GM23338 (cell line): ENCODE measurements at regions not wholly inside any gene's neighbourhood (a gene's known extent, or its start where the extent isn't known, plus 50 kb on each side); places are given as distances from the start of the nearest gene placed in this dataset.

ENCODE experiments used
- ATAC-seq: fragments of 200-7000 bp; cut with Tn5 transposase; 3 replicates; pipeline ENCODE4 v1.9.1; 2020
- DNase-seq: peaks from one replicate; pipeline ENCODE4 v3.0.0-alpha.2; 2015; ENCODE audit warnings: low spot score
- H2AFZ ChIP-seq: fragments of 200-600 bp; sonication (generic); 2 replicates; pipeline ENCODE4 v1.8.0; 2016; ENCODE audit warnings: antibody characterized with exemption, mild to moderate bottlenecking, moderate library complexity
- H3F3A ChIP-seq: fragments of 200-600 bp; sonication (generic); replicated peaks from 2 replicates; pipeline ENCODE4 v1.8.0; 2017; ENCODE audit warnings: antibody characterized with exemption, mixed run types, low read depth
- H3K27ac ChIP-seq: fragments of 200-600 bp; sonication (generic); 2 replicates; pipeline ENCODE4 v1.6.1; 2016; ENCODE audit warnings: low read depth
- H3K27me3 ChIP-seq: fragments of 200-600 bp; sonication (generic); 2 replicates; pipeline ENCODE4 v1.8.0; 2016; ENCODE audit warnings: mild to moderate bottlenecking, mixed run types, moderate library complexity; ENCODE audit not compliant: insufficient read depth
- H3K36me3 ChIP-seq: fragments of 200-600 bp; sonication (generic); 2 replicates; pipeline ENCODE4 v1.8.0; 2016; ENCODE audit warnings: mild to moderate bottlenecking; ENCODE audit not compliant: insufficient read depth
- H3K4me1 ChIP-seq: fragments of 200-600 bp; sonication (generic); 2 replicates; pipeline ENCODE4 v1.8.0; 2016; ENCODE audit warnings: mild to moderate bottlenecking, moderate library complexity; ENCODE audit not compliant: insufficient read depth
- H3K4me2 ChIP-seq: fragments of 200-600 bp; sonication (generic); 2 replicates; pipeline ENCODE4 v1.7.1; 2017; ENCODE audit warnings: mixed run types
- H3K4me3 ChIP-seq: fragments of 200-600 bp; sonication (generic); 2 replicates; pipeline ENCODE4 v1.6.1; 2016; ENCODE audit warnings: mixed run types
- H3K79me2 ChIP-seq: fragments of 200-600 bp; sonication (generic); replicated peaks from 2 replicates; pipeline ENCODE4 v1.8.0; 2017; ENCODE audit warnings: mild to moderate bottlenecking; ENCODE audit not compliant: insufficient read depth
- H3K9me2 ChIP-seq: fragments of 200-600 bp; sonication (generic); 2 replicates; pipeline ENCODE4 v1.8.0; 2017; ENCODE audit not compliant: insufficient read depth
- H4K20me1 ChIP-seq: fragments of 200-600 bp; sonication (generic); replicated peaks from 2 replicates; pipeline ENCODE4 v1.8.0; 2017; ENCODE audit warnings: mild to moderate bottlenecking; ENCODE audit not compliant: insufficient read depth
- H3K27ac Mint-ChIP-seq: 2 replicates; pipeline ENCODE4 v1.8.0; 2020; ENCODE audit warnings: inconsistent platforms, mild to moderate bottlenecking, moderate library complexity, mixed read lengths
- H3K27me3 Mint-ChIP-seq: 3 replicates; pipeline ENCODE4 v1.8.0; 2022; ENCODE audit warnings: low read depth, mild to moderate bottlenecking, moderate library complexity, mixed read lengths, inconsistent platforms; ENCODE audit not compliant: insufficient read depth, poor library complexity
- H3K36me3 Mint-ChIP-seq: 3 replicates; pipeline ENCODE4 v1.8.0; 2021; ENCODE audit warnings: low read depth, mild to moderate bottlenecking, inconsistent platforms, moderate library complexity, mixed read lengths
- H3K4me1 Mint-ChIP-seq: 3 replicates; pipeline ENCODE4 v1.8.0; 2020; ENCODE audit warnings: mild to moderate bottlenecking, inconsistent platforms, mixed read lengths
- H3K4me3 Mint-ChIP-seq: 3 replicates; pipeline ENCODE4 v1.8.0; 2021; ENCODE audit warnings: moderate library complexity, mild to moderate bottlenecking, inconsistent platforms, mixed read lengths
- H3K9me3 Mint-ChIP-seq: 3 replicates; pipeline ENCODE4 v1.8.0; 2020; ENCODE audit warnings: moderate library complexity, mild to moderate bottlenecking, inconsistent platforms, mixed read lengths
- CREB1 ChIP-seq: fragments of 250-450 bp; sonication (Bioruptor Pico); IDR thresholded peaks from 2 replicates; pipeline ENCODE4 v1.5.0; 2020; ENCODE audit warnings: low read depth, mild to moderate bottlenecking, moderate library complexity
- ETS1 ChIP-seq: IDR thresholded peaks from 2 replicates; pipeline ENCODE4 v1.6.1; 2016; ENCODE audit warnings: antibody characterized with exemption
- EZH2 ChIP-seq: fragments of 200-600 bp; sonication (generic); IDR thresholded peaks from one replicate; pipeline ENCODE4 v1.8.0; 2017; ENCODE audit warnings: antibody characterized with exemption, mild to moderate bottlenecking, low read depth; ENCODE audit not compliant: unreplicated experiment
- EZH2phosphoT487 ChIP-seq: fragments of 200-600 bp; sonication (generic); IDR thresholded peaks from one replicate; pipeline ENCODE4 v1.8.1; 2018; ENCODE audit warnings: antibody characterized with exemption; ENCODE audit not compliant: unreplicated experiment
- JUNB ChIP-seq: IDR thresholded peaks from one replicate; pipeline ENCODE4 v1.6.1; 2016; ENCODE audit warnings: antibody characterized with exemption; ENCODE audit not compliant: unreplicated experiment
- NANOG ChIP-seq: IDR thresholded peaks from 2 replicates; pipeline ENCODE4 v1.6.1; 2016; ENCODE audit warnings: antibody characterized with exemption, borderline replicate concordance
- POLR2AphosphoS5 ChIP-seq: IDR thresholded peaks from 2 replicates; pipeline ENCODE4 v1.6.1; 2016; ENCODE audit warnings: antibody characterized with exemption, low read depth
- STAT1 ChIP-seq: IDR thresholded peaks from one replicate; pipeline ENCODE4 v1.6.1; 2016; ENCODE audit warnings: antibody characterized with exemption; ENCODE audit not compliant: unreplicated experiment
- ZNF114 ChIP-seq: fragments of 250-450 bp; sonication (Bioruptor Pico); IDR thresholded peaks from 2 replicates; pipeline ENCODE4 v1.5.0; 2020; ENCODE audit warnings: mild to moderate bottlenecking, moderate library complexity
- ZNF331 ChIP-seq: fragments of 250-450 bp; sonication (Bioruptor Pico); IDR thresholded peaks from 2 replicates; pipeline ENCODE4 v1.5.0; 2020; ENCODE audit warnings: low read depth, mild to moderate bottlenecking, moderate library complexity
- ZNF462 ChIP-seq: fragments of 250-450 bp; sonication (Bioruptor Pico); IDR thresholded peaks from 2 replicates; pipeline ENCODE4 v1.5.0; 2020; ENCODE audit warnings: mild to moderate bottlenecking, moderate library complexity
- TF ChIP-seq, protein P1 (sequence below), 2 experiments: fragments of 200-600 bp in 1 of 2; sonication (generic) in 1 of 2; conservative IDR thresholded peaks; 2 replicates each; pipeline versions ENCODE4 v1.5.1 to v1.6.1; 2016 to 2017; ENCODE audit warnings: antibody characterized with exemption in 2 of 2, low read depth in 2 of 2, mild to moderate bottlenecking in 2 of 2, moderate library complexity in 1 of 2
- TF ChIP-seq, protein P2 (sequence below): IDR thresholded peaks from one replicate; pipeline ENCODE4 v1.6.1; 2018; ENCODE audit warnings: antibody characterized with exemption; ENCODE audit not compliant: unreplicated experiment

- H3K4me1 Mint-ChIP-seq: peaks cover 8% of the 10 kb centered on the region; the same call in 2 of the 3 replicates
- no peak overlapping the region for H3K27ac Mint-ChIP-seq
- no peaks in the 10 kb centered on the region for H3K27me3 ChIP-seq
Observed at GRCh38 chr20:47931443-47931842, 146.2 kb upstream of the SULF2 start.

More at GRCh38 chr20:47931443-47931842, 146.2 kb upstream of the SULF2 start:
- H3K9me2 ChIP-seq: peaks cover 14% of the 10 kb centered on the region; the same call in 1 of the 2 replicates
- no peak overlapping the region for H2AFZ ChIP-seq
- no peaks in the 10 kb centered on the region for H3K27me3 Mint-ChIP-seq
- peaks cover 3% of the 10 kb centered on the region; the same call in 1 of the 3 replicates for H3K9me3 Mint-ChIP-seq
- H3K4me1 ChIP-seq: peaks cover 5% of the 10 kb centered on the region; the same call in 1 of the 2 replicates
- no peak for DNase-seq
- no peaks in the 10 kb centered on the region for H3K36me3 Mint-ChIP-seq
- no peaks in the 10 kb centered on the region for H3K36me3 ChIP-seq
- no peak overlapping the region for H3K27ac ChIP-seq
- H3K4me3 Mint-ChIP-seq: no peak overlapping the region
- no peaks in the 10 kb centered on the region for H3F3A ChIP-seq
- no peak for ATAC-seq
- TF ChIP-seq POLR2AphosphoS5 (no peak), CREB1 (CRISPR knock-in tag) (no peak), ZNF462 (CRISPR knock-in tag) (no peak), ETS1 (no peak), EZH2phosphoT487 (no peak), STAT1 (no peak), EZH2 (no peak), NANOG (no peak), JUNB (no peak), ZNF114 (CRISPR knock-in tag) (no peak), ZNF331 (CRISPR knock-in tag) (no peak)
- TF ChIP-seq, protein P1, sequence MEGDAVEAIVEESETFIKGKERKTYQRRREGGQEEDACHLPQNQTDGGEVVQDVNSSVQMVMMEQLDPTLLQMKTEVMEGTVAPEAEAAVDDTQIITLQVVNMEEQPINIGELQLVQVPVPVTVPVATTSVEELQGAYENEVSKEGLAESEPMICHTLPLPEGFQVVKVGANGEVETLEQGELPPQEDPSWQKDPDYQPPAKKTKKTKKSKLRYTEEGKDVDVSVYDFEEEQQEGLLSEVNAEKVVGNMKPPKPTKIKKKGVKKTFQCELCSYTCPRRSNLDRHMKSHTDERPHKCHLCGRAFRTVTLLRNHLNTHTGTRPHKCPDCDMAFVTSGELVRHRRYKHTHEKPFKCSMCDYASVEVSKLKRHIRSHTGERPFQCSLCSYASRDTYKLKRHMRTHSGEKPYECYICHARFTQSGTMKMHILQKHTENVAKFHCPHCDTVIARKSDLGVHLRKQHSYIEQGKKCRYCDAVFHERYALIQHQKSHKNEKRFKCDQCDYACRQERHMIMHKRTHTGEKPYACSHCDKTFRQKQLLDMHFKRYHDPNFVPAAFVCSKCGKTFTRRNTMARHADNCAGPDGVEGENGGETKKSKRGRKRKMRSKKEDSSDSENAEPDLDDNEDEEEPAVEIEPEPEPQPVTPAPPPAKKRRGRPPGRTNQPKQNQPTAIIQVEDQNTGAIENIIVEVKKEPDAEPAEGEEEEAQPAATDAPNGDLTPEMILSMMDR (conservative IDR thresholded peaks at IDR 0.05; ENCODE audit: low read depth in 2 of 2): no peak
- TF ChIP-seq, protein P2, sequence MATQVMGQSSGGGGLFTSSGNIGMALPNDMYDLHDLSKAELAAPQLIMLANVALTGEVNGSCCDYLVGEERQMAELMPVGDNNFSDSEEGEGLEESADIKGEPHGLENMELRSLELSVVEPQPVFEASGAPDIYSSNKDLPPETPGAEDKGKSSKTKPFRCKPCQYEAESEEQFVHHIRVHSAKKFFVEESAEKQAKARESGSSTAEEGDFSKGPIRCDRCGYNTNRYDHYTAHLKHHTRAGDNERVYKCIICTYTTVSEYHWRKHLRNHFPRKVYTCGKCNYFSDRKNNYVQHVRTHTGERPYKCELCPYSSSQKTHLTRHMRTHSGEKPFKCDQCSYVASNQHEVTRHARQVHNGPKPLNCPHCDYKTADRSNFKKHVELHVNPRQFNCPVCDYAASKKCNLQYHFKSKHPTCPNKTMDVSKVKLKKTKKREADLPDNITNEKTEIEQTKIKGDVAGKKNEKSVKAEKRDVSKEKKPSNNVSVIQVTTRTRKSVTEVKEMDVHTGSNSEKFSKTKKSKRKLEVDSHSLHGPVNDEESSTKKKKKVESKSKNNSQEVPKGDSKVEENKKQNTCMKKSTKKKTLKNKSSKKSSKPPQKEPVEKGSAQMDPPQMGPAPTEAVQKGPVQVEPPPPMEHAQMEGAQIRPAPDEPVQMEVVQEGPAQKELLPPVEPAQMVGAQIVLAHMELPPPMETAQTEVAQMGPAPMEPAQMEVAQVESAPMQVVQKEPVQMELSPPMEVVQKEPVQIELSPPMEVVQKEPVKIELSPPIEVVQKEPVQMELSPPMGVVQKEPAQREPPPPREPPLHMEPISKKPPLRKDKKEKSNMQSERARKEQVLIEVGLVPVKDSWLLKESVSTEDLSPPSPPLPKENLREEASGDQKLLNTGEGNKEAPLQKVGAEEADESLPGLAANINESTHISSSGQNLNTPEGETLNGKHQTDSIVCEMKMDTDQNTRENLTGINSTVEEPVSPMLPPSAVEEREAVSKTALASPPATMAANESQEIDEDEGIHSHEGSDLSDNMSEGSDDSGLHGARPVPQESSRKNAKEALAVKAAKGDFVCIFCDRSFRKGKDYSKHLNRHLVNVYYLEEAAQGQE: no peak
- no peak overlapping the region for H3K4me3 ChIP-seq
- H4K20me1 ChIP-seq: no peaks in the 10 kb centered on the region
- no peaks in the 10 kb centered on the region for H3K79me2 ChIP-seq
- no peak overlapping the region for H3K4me2 ChIP-seq
